Keratinocyte (primary cell): ENCODE measurements at regions not wholly inside any gene's neighbourhood (a gene's known extent, or its start where the extent isn't known, plus 50 kb on each side); places are given as distances from the start of the nearest gene placed in this dataset.
"Not testable (repeated sequence)": the region's sequence is repeated elsewhere in the genome, so short reads cannot be mapped to it uniquely, and the experiment has no call there.

Experiments used
- EZH2 ChIP-seq: IDR thresholded peaks from one replicate; pipeline ENCODE4 v1.6.1; 2012; ENCODE audit warnings: inconsistent platforms, mild to moderate bottlenecking, low read length, moderate library complexity
- TF ChIP-seq, protein P1 (sequence below), 3 experiments: IDR thresholded peaks in 1 of 3; conservative IDR thresholded peaks in 1 of 3; optimal IDR thresholded peaks in 1 of 3; 2 replicates in 2 of 3; 3 replicates in 1 of 3; pipeline versions ENCODE3 to v1.5.1; 2011; ENCODE audit warnings: low read length in 3 of 3, mild to moderate bottlenecking in 3 of 3, moderate library complexity in 2 of 3, control low read depth in 1 of 3, inconsistent platforms in 1 of 3; ENCODE audit not compliant: insufficient read depth in 2 of 3; ENCODE audit errors: extremely low read depth in 1 of 3

DNA sequence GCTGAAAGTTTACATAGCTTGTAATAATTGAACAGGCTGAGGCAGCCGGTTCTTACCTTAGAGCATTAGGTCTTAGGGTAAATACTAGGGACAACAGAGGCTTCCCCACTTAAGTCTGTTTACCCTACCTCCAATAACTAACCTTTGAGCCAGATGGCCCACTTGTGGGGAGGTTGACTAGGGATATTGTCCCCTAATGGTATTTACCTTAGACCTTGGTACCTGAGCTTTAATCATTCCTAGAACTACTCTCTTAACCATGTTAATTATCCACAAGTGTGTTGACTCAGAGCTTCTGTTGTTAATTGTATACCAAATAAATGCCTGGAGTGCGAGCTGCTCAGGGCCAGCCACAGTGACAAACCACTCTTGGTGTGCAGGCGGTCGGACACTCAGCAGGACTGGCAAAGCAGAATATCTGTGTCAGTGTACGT, 299.2 kb downstream of the TRIML1 start:
- TF ChIP-seq, protein P1, sequence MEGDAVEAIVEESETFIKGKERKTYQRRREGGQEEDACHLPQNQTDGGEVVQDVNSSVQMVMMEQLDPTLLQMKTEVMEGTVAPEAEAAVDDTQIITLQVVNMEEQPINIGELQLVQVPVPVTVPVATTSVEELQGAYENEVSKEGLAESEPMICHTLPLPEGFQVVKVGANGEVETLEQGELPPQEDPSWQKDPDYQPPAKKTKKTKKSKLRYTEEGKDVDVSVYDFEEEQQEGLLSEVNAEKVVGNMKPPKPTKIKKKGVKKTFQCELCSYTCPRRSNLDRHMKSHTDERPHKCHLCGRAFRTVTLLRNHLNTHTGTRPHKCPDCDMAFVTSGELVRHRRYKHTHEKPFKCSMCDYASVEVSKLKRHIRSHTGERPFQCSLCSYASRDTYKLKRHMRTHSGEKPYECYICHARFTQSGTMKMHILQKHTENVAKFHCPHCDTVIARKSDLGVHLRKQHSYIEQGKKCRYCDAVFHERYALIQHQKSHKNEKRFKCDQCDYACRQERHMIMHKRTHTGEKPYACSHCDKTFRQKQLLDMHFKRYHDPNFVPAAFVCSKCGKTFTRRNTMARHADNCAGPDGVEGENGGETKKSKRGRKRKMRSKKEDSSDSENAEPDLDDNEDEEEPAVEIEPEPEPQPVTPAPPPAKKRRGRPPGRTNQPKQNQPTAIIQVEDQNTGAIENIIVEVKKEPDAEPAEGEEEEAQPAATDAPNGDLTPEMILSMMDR (optimal IDR thresholded peaks at IDR 0.05 in 1 of 3, IDR thresholded peaks at IDR 0.05 in 1 of 3, conservative IDR thresholded peaks at IDR 0.05 in 1 of 3; ENCODE audit: extremely low read depth in 1 of 3, insufficient read depth in 2 of 3, low read length in 3 of 3), result not testable (repeated sequence)
- TF ChIP-seq EZH2, result not testable (repeated sequence)
